ES-I3 (cell line): ENCODE measurements at regions not wholly inside any gene's neighbourhood (a gene's known extent, or its start where the extent isn't known, plus 50 kb on each side); places are given as distances from the start of the nearest gene placed in this dataset.

Experiments used
- H3K36me3 ChIP-seq: 2 replicates; pipeline ENCODE4 v1.6.1; 2013; ENCODE audit warnings: mild to moderate bottlenecking, low read length, control low read depth, moderate library complexity; ENCODE audit not compliant: insufficient read depth
- H3K4me1 ChIP-seq: 2 replicates; pipeline ENCODE4 v1.6.1; 2013; ENCODE audit warnings: mild to moderate bottlenecking, control low read depth, low read length; ENCODE audit not compliant: insufficient read depth
- H3K9ac ChIP-seq: 2 replicates; pipeline ENCODE4 v1.6.1; 2013; ENCODE audit warnings: low read depth, mild to moderate bottlenecking, low read length, moderate library complexity
- H3K9me3 ChIP-seq: 2 replicates; pipeline ENCODE4 v1.6.1; 2013; ENCODE audit warnings: mild to moderate bottlenecking, low read length, moderate library complexity; ENCODE audit not compliant: control insufficient read depth, insufficient read depth

DNA sequence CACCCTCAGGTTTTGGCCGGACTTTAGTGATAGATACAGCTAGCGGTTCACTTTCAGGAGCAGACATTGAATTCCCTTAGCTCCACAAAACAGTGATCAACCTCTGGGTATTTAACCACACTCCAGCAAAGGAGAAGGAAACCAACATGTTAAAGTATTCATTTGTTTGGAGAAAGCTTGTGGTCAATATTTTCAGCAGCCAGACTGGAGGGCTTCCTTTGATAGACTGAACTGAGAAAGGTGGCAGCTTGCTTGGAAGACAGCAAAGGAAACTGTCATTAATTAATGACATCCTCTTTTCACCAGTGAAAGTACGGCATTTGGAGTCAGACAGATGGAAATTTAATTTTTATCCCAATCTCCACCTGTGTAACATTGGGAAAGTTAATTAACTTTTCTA, 289.1 kb upstream of the CLNK start:
- Histone ChIP-seq H3K4me1 (no peaks in the 10 kb centered on the region), H3K36me3 (no peaks in the 10 kb centered on the region), H3K9me3 (no peaks in the 10 kb centered on the region), H3K9ac (no peak overlapping the region)

DNA sequence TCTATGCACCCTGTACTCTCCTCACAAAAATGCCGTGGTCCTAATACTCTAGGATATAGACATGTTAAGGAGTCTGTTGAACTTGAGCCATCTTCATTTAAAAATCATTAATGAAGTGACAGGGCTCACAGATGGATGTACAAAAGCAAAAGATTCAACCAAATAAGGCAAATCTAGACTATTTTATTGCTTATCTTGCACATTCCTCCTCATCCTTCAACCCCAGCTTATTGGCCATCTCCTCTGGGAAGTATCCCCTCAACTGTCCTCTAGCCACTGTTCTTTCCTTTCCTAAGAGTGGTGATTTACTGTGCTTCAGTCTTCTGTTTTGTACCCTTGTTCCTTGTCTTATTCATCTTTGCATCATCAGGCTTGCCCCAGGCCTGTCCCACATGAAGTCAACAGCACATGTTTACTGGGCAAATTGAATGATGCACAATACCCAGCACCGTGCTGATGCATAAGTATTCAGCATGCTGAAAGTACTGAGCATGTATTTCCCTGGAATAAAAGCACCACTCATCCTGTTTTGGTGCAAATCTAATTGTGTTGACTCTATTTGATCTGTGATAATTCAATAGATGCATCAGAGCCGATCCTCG, 287.3 kb upstream of the CLNK start:
- Histone ChIP-seq H3K4me1 (no peaks in the 10 kb centered on the region), H3K9me3 (0 out of 2 replicates have a peak, but pooled peaks cover 3% of the 10 kb centered on the region), H3K36me3 (no peaks in the 10 kb centered on the region), H3K9ac (no peak overlapping the region)

DNA sequence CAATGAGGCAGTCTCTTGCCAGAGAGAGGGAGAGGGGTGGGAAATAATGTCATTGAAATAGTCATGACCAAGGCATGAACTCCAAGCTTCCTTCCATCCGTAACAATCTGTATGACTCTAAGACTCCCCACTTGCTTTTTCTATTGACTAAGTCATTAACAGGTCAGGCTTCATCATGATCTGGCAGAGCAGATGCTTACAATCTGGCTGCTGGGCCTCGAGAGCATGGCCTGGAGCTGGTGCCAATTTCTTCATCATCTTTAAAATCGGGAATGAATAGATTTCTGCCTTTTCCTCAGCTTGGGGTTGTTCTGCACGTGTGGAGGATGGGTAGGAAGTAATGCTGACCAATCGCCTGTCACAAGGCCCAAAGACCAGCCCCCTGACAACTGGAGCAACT, 280.6 kb upstream of the CLNK start:
- Histone ChIP-seq H3K36me3 (no peaks in the 10 kb centered on the region), H3K4me1 (peaks cover 12% of the 10 kb centered on the region), H3K9me3 (peaks cover 5% of the 10 kb centered on the region; the same call in 1 of the 2 replicates), H3K9ac (no peak overlapping the region)

DNA sequence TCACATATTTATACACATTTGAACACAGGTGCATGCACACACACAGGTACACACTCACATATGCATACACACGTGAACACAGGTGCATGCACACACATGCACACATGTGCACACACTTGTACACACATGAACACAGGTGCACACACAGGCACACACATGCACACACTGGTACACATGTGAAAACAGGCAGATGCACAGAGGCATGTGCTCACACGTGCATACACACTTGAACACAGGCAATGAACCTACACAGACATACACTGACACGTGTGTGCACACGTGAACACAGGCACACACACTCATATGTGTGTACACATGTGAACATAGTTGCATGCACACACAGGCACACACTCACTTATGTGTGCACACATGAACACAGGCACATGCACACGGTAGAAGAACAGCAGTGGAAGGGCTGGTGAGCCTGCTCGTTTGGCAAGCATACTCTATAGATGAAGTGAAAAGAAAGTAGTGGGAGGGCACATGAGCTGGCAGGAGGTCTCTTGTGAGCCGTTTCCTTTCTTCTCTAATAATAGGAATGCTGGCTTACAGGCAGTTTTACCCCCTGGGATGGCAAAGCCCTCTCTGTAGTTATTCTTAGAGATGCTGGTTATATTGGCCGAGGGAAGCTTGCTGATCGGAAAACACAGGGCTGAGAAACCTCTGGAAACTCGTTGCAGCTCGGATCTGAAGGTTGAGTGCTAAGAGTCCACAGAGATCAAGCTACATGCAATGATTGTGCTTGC, 279.6 kb upstream of the CLNK start:
- no peaks in the 10 kb centered on the region for H3K36me3 ChIP-seq
- peaks cover 21% of the 10 kb centered on the region for H3K4me1 ChIP-seq
- no peak overlapping the region for H3K9ac ChIP-seq
- H3K9me3 ChIP-seq, result peaks cover 5% of the 10 kb centered on the region; the same call in 1 of the 2 replicates

DNA sequence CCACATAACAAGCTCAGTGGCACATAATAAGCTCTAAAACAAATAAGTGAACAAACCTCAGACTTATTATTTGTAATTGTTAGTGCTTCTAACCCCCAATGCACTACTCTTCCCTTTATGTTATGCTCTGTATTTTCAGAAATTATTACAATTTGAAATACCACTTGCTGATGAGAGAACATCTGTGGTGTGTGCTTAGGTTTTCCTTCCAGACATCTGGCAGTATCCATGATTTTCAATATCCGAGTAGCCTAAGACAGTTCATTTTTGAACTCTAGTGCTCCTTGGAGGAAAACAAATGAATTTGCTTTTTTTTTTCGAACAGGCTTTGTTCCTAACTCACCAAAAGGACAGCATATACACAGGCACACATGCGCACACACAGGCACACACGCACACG, 278.7 kb upstream of the CLNK start:
- no peaks in the 10 kb centered on the region for H3K36me3 ChIP-seq
- peaks cover 5% of the 10 kb centered on the region; the same call in 1 of the 2 replicates for H3K9me3 ChIP-seq
- peaks cover 25% of the 10 kb centered on the region for H3K4me1 ChIP-seq
- no peak overlapping the region for H3K9ac ChIP-seq

DNA sequence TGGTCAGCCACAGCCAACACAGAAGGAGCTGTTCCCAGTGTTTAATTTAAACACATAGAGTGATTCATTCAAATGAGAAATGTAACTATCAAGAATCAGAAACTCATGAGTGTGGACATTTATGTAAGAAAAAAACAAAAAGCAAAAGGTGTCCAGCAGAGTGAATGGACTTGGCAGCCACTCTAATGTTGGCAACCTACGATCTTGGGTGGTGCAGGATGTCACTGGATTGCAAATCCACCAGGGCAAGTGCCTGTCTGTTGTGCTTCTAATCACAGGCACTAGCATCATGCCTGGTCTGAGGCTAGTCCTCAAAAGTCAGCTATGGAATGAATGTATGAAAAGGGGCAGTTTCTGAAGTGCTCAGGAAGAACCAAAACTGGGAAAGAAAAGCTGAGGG, 277.7 kb upstream of the CLNK start:
- peaks cover 32% of the 10 kb centered on the region for H3K4me1 ChIP-seq
- H3K36me3 ChIP-seq, result no peaks in the 10 kb centered on the region
- peaks cover 5% of the 10 kb centered on the region; the same call in 1 of the 2 replicates for H3K9me3 ChIP-seq
- no peak overlapping the region for H3K9ac ChIP-seq

DNA sequence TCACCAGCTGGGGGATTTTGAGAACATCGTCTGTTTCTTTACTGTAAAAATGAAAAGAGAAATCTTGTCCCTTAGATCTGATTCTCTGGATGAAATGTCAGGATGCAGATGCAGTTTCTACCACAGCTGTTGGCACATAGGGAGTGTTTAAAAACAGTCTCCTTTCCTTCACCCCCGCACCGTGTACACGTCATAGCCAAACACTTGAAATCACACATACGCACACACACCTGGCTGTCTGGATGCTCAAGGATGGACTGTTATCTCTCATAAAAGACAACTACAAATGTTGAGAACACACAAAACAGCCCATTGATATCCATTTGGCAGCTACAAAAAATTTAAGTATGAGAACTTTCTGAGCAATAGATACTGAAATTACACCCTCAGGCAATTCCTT, 275.8 kb upstream of the CLNK start:
- no peak overlapping the region for H3K9ac ChIP-seq
- peaks cover 32% of the 10 kb centered on the region for H3K4me1 ChIP-seq
- no peaks in the 10 kb centered on the region for H3K36me3 ChIP-seq
- H3K9me3 ChIP-seq, result no peaks in the 10 kb centered on the region

DNA sequence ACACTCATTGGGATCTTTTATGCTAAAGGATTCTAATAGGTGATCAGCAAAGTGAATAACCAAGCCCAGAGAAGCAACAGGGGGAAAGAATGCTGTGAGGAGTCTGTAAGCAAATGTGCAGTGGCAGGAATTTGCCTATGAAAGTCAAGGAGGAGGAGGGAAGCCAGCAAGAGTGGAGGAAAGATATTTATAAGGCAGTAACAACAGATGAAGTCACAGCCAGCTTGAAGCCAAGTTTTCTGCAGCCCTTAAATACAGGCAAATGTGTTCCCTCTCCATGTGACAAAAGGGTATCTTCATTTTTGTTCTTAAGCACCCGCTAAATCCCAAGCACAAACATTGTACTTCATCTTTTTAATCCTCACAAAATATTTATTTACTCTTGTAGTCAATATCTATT, 275.0 kb upstream of the CLNK start:
- Histone ChIP-seq H3K9me3 (no peaks in the 10 kb centered on the region), H3K4me1 (peaks cover 29% of the 10 kb centered on the region), H3K36me3 (no peaks in the 10 kb centered on the region), H3K9ac (no peak overlapping the region)

DNA sequence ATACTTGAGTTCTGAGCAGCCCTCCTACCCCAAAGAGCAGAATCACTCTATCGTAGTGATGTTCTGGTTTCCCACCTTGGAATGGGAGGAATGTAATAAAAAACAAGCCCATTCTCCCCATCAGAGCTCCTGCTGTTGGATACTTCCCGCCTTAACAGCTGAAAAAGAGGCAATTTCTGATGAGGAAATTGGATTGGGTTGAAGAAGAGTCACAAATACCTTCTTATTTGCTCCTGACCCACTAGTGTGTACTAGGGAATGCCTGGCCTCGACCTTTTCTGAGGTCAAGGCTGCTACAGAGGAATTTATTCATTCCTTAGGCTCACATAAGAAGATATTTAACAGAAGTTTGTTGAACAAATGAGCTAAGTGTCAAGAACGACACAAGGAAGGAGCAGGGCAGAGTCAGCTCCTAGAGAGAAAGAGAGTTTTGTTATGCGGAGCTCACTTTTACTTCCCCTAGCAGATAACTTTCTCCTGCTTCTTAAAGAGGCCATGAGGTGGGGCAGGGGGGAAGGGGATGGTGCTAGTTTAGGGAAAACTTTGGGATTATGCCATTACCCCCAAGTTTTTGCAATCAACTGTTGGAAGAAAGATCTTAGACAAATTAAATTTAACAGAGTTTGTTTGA, 273.8 kb upstream of the CLNK start:
- Histone ChIP-seq H3K4me1 (peaks cover 20% of the 10 kb centered on the region), H3K36me3 (no peaks in the 10 kb centered on the region), H3K9ac (no peak overlapping the region), H3K9me3 (no peaks in the 10 kb centered on the region)

DNA sequence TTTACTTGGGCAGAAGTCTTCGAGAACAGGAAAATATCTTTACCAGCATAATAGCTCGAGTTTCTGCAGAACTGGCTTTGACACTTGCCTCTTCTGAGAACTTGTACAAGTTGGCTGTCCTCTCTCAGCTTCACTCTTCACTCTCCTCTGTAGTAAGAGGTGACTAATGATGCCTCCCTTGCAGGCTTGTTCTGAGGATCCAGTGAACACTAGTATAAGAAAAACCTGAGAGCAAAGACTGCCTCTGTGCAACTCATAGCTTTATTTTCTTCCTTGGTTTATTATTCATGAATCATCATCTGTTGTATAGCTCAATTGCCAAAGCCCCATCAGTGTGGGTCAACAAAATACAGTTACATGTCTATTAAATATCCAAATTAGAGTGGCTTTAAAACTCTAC, 266.7 kb upstream of the CLNK start:
- Histone ChIP-seq H3K4me1 (no peaks in the 10 kb centered on the region), H3K9me3 (0 out of 2 replicates have a peak, but pooled peaks cover 3% of the 10 kb centered on the region), H3K9ac (no peak overlapping the region), H3K36me3 (no peaks in the 10 kb centered on the region)

DNA sequence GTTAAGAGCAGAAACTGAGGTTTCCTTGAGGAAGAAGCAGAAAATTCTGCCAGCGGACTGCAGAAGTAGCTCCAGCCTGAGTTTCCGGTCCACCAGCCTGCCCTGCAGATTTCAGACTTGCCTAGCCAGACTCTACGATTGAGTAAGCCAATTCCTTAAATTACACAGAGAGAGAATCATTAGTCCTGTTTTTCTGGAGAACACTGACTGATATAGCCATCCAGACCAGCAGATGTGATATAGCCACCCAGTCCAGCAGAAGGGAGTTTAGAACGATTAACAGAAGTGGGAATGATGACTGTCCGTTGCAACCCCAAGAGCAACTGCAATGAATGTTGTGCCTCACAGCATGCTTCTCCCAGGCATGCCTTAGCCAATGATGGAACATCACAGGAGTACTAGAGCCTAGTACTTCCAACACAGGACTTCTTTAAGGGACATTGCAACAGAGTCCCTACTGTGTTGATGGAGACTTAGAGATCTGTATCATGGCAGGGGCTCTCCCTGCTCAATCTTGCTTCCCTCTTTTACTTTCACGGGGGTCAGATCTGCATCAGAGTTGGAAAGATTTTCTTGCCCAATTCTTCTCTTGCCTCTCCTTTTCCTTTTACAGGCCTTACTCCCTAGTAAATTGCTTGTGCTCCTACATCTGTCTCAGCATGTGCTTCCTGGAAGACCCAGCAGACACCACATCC, 264.6 kb upstream of the CLNK start:
- no peaks in the 10 kb centered on the region for H3K4me1 ChIP-seq
- no peak overlapping the region for H3K9ac ChIP-seq
- H3K9me3 ChIP-seq, result 0 out of 2 replicates have a peak, but pooled peaks cover 3% of the 10 kb centered on the region
- H3K36me3 ChIP-seq, result no peaks in the 10 kb centered on the region

DNA sequence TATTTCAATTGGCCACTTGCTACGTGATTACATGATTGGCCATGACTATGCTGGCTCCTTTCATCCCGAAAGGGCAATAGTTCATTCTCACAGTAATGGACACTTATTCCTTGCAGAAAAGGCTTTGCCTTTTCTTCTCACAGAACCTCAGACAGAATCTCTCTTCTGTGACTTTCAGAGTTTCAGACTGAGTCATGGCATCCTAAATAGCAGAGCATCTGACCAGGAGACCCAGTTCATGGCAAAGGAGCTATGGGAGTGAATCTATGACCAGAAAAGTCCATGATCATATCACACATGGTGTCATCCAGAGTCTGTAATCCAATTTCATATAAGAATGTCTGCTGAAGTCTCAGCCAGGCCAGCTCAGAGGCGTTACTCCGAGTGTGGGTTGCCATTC, 263.3 kb upstream of the CLNK start:
- H3K9me3 ChIP-seq, result 0 out of 2 replicates have a peak, but pooled peaks cover 3% of the 10 kb centered on the region
- no peaks in the 10 kb centered on the region for H3K36me3 ChIP-seq
- H3K4me1 ChIP-seq, result no peaks in the 10 kb centered on the region
- no peak overlapping the region for H3K9ac ChIP-seq

DNA sequence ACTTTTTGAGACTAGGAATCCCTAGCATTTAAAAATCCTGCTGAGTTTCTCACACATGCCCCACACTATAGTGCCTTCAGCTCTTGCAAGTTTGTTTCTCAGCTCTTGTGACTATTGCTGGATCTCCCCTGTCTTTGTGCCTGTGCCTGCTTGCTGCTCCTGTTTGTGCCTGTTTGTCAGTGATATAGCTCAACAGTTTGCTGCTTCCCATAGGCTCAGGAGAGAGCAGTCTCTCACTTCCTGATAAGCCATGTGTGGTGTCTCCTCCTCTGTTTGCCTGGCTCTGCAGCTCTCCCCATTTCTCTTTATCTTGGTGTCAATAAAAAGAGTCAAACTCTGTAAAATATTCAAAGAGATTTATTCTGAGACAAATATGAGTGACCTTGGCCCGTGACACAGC, 259.8 kb upstream of the CLNK start:
- Histone ChIP-seq H3K9me3 (peaks cover 5% of the 10 kb centered on the region; the same call in 1 of the 2 replicates), H3K4me1 (no peaks in the 10 kb centered on the region), H3K9ac (no peak overlapping the region), H3K36me3 (no peaks in the 10 kb centered on the region)

DNA sequence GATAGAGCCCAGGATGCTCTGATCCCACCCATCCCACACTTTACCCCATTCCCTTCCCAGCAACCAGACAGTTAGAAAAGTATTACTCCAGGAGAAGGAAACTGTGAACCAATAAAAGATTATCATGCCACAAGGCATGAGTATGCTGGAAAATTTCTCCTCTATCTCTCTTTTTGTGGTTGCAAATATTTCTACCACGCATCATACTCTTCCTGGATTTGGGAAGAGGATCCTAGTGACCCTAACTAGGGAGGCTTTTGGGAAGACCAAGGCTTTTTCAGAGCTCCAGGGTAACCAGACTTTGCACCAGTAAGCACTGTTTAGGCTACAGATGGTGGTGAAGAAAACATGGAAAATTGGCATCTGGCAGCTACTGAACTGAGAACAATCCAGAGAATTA, 257.6 kb upstream of the CLNK start:
- Histone ChIP-seq H3K36me3 (no peaks in the 10 kb centered on the region), H3K9ac (no peak overlapping the region), H3K4me1 (no peaks in the 10 kb centered on the region), H3K9me3 (peaks cover 2% of the 10 kb centered on the region; the same call in 1 of the 2 replicates)
